Caco-2 (cell line): ENCODE measurements at regions not wholly inside any gene's neighbourhood (a gene's known extent, or its start where the extent isn't known, plus 50 kb on each side); places are given as distances from the start of the nearest gene placed in this dataset.

Experiments used
- BruUV-seq: library from RNA; stranded (reverse); fragments of 400-500 nt; replicated peaks from 2 replicates; lab custom pipeline; 2021; lab: Mats Ljungman, UMichigan
- CTCF ChIA-PET: fragments of 300-600 bp; sonication (Branson Sonifier 250); formaldehyde crosslinking; loops from one replicate; lab custom pipeline; 2022; ENCODE audit warnings: antibody characterized with exemption; lab: Charles Lee
- POLR2A ChIA-PET: fragments of 300-600 bp; sonication (Branson Sonifier 250); formaldehyde crosslinking; loops from one replicate; lab custom pipeline; 2022; ENCODE audit warnings: antibody characterized with exemption; lab: Charles Lee
- DNase-seq, 2 experiments: peaks; one replicate each; pipeline versions ENCODE4 v3.0.0 to v3.0.0-alpha.2; 2020 to 2022
- H3K27me3 ChIP-seq: replicated peaks from 2 replicates; pipeline ENCODE4 v1.6.0; 2011; ENCODE audit warnings: low read length; ENCODE audit not compliant: control insufficient read depth, insufficient read depth
- H3K36me3 ChIP-seq: 2 replicates; pipeline ENCODE4 v1.5.1; 2011; ENCODE audit warnings: low read length; ENCODE audit not compliant: control insufficient read depth, insufficient read depth
- H3K4me1 ChIP-seq: fragments of 250-450 bp; sonication (Bioruptor Pico); 2 replicates; pipeline ENCODE4 v1.5.1; 2020; ENCODE audit warnings: mild to moderate bottlenecking
- H3K4me3 ChIP-seq: 2 replicates; pipeline ENCODE4 v1.5.1; 2011; ENCODE audit warnings: low read depth, mild to moderate bottlenecking, control low read depth, low read length
- H3K9me3 ChIP-seq: fragments of 250-450 bp; sonication (Bioruptor Pico); 2 replicates; pipeline ENCODE4 v1.5.1; 2020; ENCODE audit warnings: mild to moderate bottlenecking, moderate library complexity
- H3K27ac Mint-ChIP-seq: one replicate; pipeline ENCODE4 v1.8.0; 2022; ENCODE audit warnings: mixed read lengths; ENCODE audit not compliant: unreplicated experiment
- H3K27me3 Mint-ChIP-seq: one replicate; pipeline ENCODE4 v1.8.0; 2022; ENCODE audit warnings: mixed read lengths; ENCODE audit not compliant: insufficient read depth, unreplicated experiment
- H3K36me3 Mint-ChIP-seq: one replicate; pipeline ENCODE4 v1.8.0; 2022; ENCODE audit warnings: mild to moderate bottlenecking, mixed read lengths; ENCODE audit not compliant: insufficient read depth, unreplicated experiment
- H3K4me1 Mint-ChIP-seq: one replicate; pipeline ENCODE4 v1.8.0; 2022; ENCODE audit warnings: low read depth, mixed read lengths; ENCODE audit not compliant: unreplicated experiment
- H3K4me3 Mint-ChIP-seq: one replicate; pipeline ENCODE4 v1.8.0; 2022; ENCODE audit warnings: mild to moderate bottlenecking, moderate library complexity, mixed read lengths; ENCODE audit not compliant: unreplicated experiment
- H3K9me3 Mint-ChIP-seq: one replicate; pipeline ENCODE4 v1.8.0; 2022; ENCODE audit warnings: mixed read lengths; ENCODE audit not compliant: unreplicated experiment
- intact Hi-C: fragments of 100-400 bp; cut with micrococcal nuclease; formaldehyde crosslinking; loops from one replicate; pipeline ENCODE4 v1.10.0; 2022; ENCODE audit not compliant: unreplicated experiment
- TF ChIP-seq, protein P1 (sequence below), 2 experiments: fragments of 200-600 bp in 1 of 2; IDR thresholded peaks; 1 replicate in 1 of 2; 2 replicates in 1 of 2; pipeline versions ENCODE4 v1.5.1 to v1.8.0; 2011 to 2022; ENCODE audit warnings: antibody characterized with exemption in 1 of 2, control low read depth in 1 of 2, inconsistent platforms in 1 of 2, low read depth in 1 of 2, low read length in 1 of 2, mild to moderate bottlenecking in 1 of 2, moderate library complexity in 1 of 2; ENCODE audit not compliant: insufficient read depth in 1 of 2, severe bottlenecking in 1 of 2, unreplicated experiment in 1 of 2

DNA sequence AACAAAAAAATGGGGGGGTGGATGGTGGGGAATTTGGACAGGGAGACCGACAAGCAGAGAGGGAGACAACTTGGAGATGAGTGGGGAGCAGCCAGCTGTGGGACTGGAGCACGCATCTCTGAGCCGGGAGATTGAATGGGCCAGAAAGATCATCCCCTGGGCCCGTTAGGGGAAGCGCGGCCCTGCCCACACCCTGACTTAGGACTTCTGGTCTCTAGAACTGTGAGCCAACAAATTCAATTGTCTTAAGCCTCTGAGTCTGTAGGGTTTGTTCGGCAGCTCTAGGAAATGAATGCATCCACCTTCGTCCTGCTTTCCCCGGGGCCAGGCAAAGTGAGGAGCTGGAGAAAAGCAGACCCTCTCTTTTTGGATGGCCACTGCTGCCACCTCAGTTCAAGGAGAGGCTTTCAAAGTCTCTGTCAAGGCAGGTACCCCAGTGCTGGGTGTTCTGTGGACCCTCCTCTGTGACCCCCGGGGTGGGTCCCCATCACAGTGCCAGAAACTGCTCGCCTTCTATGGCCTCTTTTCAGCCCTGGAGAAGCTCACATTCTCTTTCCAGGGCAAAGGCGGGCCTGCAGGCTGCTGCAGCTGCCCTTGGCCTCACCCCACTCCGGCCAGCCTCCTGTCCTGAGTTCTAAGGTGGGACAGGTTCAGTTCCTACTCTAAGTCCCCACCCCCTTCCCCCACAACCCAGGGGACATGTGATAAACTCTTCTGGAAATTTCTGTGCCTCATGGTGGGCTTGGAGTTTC is 423.2 kb downstream of the RPS24 start:
- BruUV-seq = no TSS peak
- H3K27me3 ChIP-seq = no peaks in the 10 kb centered on the region
- Mint-ChIP-seq H3K27me3 (no peaks in the 10 kb centered on the region), H3K4me3 (peak overlapping the region; percentile 37), H3K27ac (peak overlapping the region; percentile 87), H3K4me1 (peaks cover 20% of the 10 kb centered on the region), H3K9me3 (no peaks in the 10 kb centered on the region), H3K36me3 (no peaks in the 10 kb centered on the region)
- no peak for DNase-seq
- H3K4me3 ChIP-seq = no peak overlapping the region
- TF ChIP-seq, protein P1, sequence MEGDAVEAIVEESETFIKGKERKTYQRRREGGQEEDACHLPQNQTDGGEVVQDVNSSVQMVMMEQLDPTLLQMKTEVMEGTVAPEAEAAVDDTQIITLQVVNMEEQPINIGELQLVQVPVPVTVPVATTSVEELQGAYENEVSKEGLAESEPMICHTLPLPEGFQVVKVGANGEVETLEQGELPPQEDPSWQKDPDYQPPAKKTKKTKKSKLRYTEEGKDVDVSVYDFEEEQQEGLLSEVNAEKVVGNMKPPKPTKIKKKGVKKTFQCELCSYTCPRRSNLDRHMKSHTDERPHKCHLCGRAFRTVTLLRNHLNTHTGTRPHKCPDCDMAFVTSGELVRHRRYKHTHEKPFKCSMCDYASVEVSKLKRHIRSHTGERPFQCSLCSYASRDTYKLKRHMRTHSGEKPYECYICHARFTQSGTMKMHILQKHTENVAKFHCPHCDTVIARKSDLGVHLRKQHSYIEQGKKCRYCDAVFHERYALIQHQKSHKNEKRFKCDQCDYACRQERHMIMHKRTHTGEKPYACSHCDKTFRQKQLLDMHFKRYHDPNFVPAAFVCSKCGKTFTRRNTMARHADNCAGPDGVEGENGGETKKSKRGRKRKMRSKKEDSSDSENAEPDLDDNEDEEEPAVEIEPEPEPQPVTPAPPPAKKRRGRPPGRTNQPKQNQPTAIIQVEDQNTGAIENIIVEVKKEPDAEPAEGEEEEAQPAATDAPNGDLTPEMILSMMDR (IDR thresholded peaks at IDR 0.05; ENCODE audit: insufficient read depth in 1 of 2, low read depth in 1 of 2, low read length in 1 of 2, severe bottlenecking in 1 of 2, unreplicated experiment in 1 of 2) = no peak
- peaks cover 43% of the 10 kb centered on the region for H3K4me1 ChIP-seq
- no peaks in the 10 kb centered on the region for H3K36me3 ChIP-seq
- intact Hi-C loops = loop anchor here (10.0 kb wide), 2 partner anchors 198 to 518 kb away; no protein-coding TSS in a partner anchor
- ChIA-PET POLR2A (no interaction called here), CTCF (no interaction called here)
- no peaks in the 10 kb centered on the region for H3K9me3 ChIP-seq

DNA sequence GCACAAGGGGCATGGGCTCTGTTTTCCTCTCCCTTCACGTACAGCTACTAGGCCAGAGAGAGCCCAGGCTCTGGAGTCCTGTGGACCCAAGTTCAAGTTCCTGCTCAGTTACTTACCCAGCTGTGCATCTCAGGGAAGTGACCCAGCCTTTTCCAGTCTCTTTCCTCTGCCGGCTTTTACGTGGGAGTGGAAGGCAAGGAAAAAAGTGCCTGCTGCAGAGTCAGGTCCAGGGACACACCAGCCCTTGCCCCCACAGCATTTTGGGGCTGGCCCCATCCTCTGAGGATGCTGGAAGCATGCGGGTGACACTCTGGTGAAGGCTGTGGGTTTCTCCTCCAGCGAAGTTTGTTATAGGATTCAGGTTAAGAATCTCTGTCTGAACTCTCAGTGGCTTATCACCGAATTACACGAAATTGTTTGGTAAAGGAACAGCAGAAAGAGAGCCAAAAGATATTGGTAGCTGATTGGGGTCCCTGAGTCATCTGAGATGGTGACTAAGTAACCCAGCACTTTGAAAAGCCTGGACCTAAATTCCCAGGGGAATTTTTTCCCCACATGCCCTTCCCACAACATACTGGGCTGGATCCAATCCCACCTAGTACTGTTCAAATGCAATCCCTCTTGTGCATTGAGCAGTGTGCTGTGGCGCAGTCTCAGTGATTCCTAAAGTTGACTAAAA is 424.3 kb downstream of the RPS24 start:
- Histone ChIP-seq H3K9me3 (no peaks in the 10 kb centered on the region), H3K4me3 (no peak overlapping the region), H3K4me1 (peaks cover 43% of the 10 kb centered on the region), H3K36me3 (no peaks in the 10 kb centered on the region), H3K27me3 (no peaks in the 10 kb centered on the region)
- Mint-ChIP-seq H3K27me3 (no peaks in the 10 kb centered on the region), H3K4me3 (no peak overlapping the region), H3K36me3 (no peaks in the 10 kb centered on the region), H3K27ac (peak overlapping the region; percentile 87), H3K4me1 (peaks cover 31% of the 10 kb centered on the region), H3K9me3 (peaks cover 8% of the 10 kb centered on the region)
- intact Hi-C loops = loop anchor here (10.0 kb wide), 2 partner anchors 197 to 517 kb away; no protein-coding TSS in a partner anchor
- ChIA-PET CTCF (interaction anchor here (1.0 kb wide), 1 partner anchor 198 kb away, joined by 3 read pairs; no protein-coding TSS in a partner anchor), POLR2A (no interaction called here)
- DNase-seq = no peak
- BruUV-seq = TSS peak; percentile 48
- TF ChIP-seq, protein P1 (IDR thresholded peaks at IDR 0.05; ENCODE audit: insufficient read depth in 1 of 2, low read depth in 1 of 2, low read length in 1 of 2, severe bottlenecking in 1 of 2, unreplicated experiment in 1 of 2) = no peak

DNA sequence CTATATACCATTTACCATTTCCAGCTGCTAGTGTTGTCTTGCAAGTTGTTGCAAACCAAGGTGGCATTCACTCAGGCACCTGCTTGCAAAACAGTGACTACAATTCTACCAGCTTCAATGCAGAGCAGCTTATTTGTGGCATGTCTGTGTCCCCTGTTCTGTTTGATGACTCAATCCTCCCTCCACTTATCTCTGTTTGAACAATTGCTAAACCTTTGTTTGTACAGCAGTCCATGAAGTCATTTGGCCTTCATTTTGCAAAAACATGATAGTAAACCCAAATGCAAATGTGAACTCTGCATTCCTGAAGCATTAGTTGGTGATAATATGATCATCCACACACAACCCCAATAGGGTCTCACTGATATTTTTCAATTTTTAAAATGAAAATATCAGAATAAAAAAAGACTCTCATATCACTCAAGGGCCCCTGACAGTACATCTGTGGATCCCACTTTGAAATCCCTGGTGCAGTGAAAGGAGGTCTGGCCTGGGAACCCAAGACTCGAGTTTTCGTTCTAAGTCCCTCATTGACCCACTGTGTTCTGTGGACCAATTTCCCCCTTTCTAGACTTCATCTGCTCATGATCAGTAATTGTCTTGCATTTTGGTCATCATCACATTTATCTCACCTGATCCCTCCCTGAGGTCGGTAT is 425.4 kb downstream of the RPS24 start:
- Mint-ChIP-seq H3K4me3 (peak overlapping the region; percentile 37), H3K27ac (peak overlapping the region; percentile 61), H3K4me1 (peaks cover 31% of the 10 kb centered on the region), H3K36me3 (no peaks in the 10 kb centered on the region), H3K9me3 (peaks cover 9% of the 10 kb centered on the region), H3K27me3 (no peaks in the 10 kb centered on the region)
- POLR2A ChIA-PET = no interaction called here
- H3K4me3 ChIP-seq = no peak overlapping the region
- intact Hi-C loops = loop anchor here (1.0 to 10.0 kb wide), 5 partner anchors 62 to 516 kb away; no protein-coding TSS in a partner anchor
- TF ChIP-seq, protein P1 (IDR thresholded peaks at IDR 0.05; ENCODE audit: insufficient read depth in 1 of 2, low read depth in 1 of 2, low read length in 1 of 2, severe bottlenecking in 1 of 2, unreplicated experiment in 1 of 2) = no peak
- DNase-seq = peak; percentile 75 to 81
- BruUV-seq = no TSS peak
- no peaks in the 10 kb centered on the region for H3K36me3 ChIP-seq
- H3K9me3 ChIP-seq = no peaks in the 10 kb centered on the region
- no peaks in the 10 kb centered on the region for H3K27me3 ChIP-seq
- peaks cover 43% of the 10 kb centered on the region for H3K4me1 ChIP-seq
- CTCF ChIA-PET = interaction anchor here (1.0 kb wide), 1 partner anchor 199 kb away, joined by 3 read pairs; no protein-coding TSS in a partner anchor
